H1 (cell line): ENCODE measurements at regions not wholly inside any gene's neighbourhood (a gene's known extent, or its start where the extent isn't known, plus 50 kb on each side); places are given as distances from the start of the nearest gene placed in this dataset.

Source experiments
- CTCF ChIA-PET: fragments of 300-600 bp; sonication (Branson Sonifier 250); formaldehyde crosslinking; loops from one replicate; lab custom pipeline; 2021; ENCODE audit not compliant: partially characterized antibody; lab: Charles Lee
- POLR2A ChIA-PET: fragments of 300-600 bp; sonication (Branson Sonifier 250); formaldehyde crosslinking; loops from one replicate; lab custom pipeline; 2021; ENCODE audit warnings: inconsistent platforms; ENCODE audit not compliant: partially characterized antibody; lab: Charles Lee
- DNase-seq, 2 experiments: peaks; one replicate each; pipeline versions ENCODE4 v3.0.0 to v3.0.0-alpha.2; 2010 to 2022; ENCODE audit warnings: low spot score in 2 of 2, low read depth in 1 of 2, mixed read lengths in 1 of 2
- FAIRE-seq: peaks from 2 replicates; lab custom pipeline; 2011; peaks lifted over from hg19 to GRCh38; lab: Jason Lieb, UNC
- H2AFZ ChIP-seq: 2 replicates; pipeline ENCODE4 v1.8.1; 2012; ENCODE audit warnings: low read length, inconsistent platforms
- H2AK5ac ChIP-seq: 2 replicates; pipeline ENCODE4 v1.6.1; 2013; ENCODE audit warnings: low read depth, low read length
- H2BK120ac ChIP-seq: replicated peaks from 2 replicates; pipeline ENCODE3; 2013; ENCODE audit warnings: low read depth, low read length, inconsistent platforms
- H2BK12ac ChIP-seq: 2 replicates; pipeline ENCODE4 v1.6.1; 2013; ENCODE audit warnings: low read depth, low read length
- H2BK15ac ChIP-seq: 2 replicates; pipeline ENCODE4 v1.6.1; 2013; ENCODE audit warnings: low read length
- H2BK20ac ChIP-seq: 2 replicates; pipeline ENCODE4 v1.6.1; 2013; ENCODE audit warnings: low read length
- H2BK5ac ChIP-seq: 2 replicates; pipeline ENCODE4 v1.6.1; 2013; ENCODE audit warnings: low read depth, low read length
- H3K14ac ChIP-seq: 2 replicates; pipeline ENCODE4 v1.6.1; 2013; ENCODE audit warnings: inconsistent platforms; ENCODE audit not compliant: insufficient read length
- H3K18ac ChIP-seq: 2 replicates; pipeline ENCODE4 v1.6.1; 2013; ENCODE audit warnings: low read length; ENCODE audit errors: extremely low read depth
- H3K23ac ChIP-seq: 2 replicates; pipeline ENCODE4 v1.6.1; 2013; ENCODE audit warnings: inconsistent platforms; ENCODE audit not compliant: insufficient read length
- H3K23me2 ChIP-seq: 2 replicates; pipeline ENCODE4 v1.6.1; 2013; ENCODE audit warnings: low read depth, low read length
- H3K27ac ChIP-seq: 2 replicates; pipeline ENCODE4 v1.6.1; 2011; ENCODE audit warnings: low read depth, low read length, inconsistent platforms
- H3K27me3 ChIP-seq, 4 experiments: replicated peaks in 1 of 4; 1 replicate in 1 of 4; 2 replicates in 3 of 4; pipeline versions ENCODE4 v1.6.1 to v1.8.1; 2011 to 2013; ENCODE audit warnings: low read length in 3 of 4, mild to moderate bottlenecking in 3 of 4, inconsistent platforms in 2 of 4, mixed read lengths in 2 of 4, moderate library complexity in 1 of 4; ENCODE audit not compliant: control insufficient read depth in 3 of 4, insufficient read depth in 3 of 4; ENCODE audit errors: extremely low read depth in 1 of 4
- H3K36me3 ChIP-seq, 4 experiments: 2 replicates each; pipeline versions ENCODE4 v1.6.1 to v1.8.1; 2011 to 2013; ENCODE audit warnings: mild to moderate bottlenecking in 4 of 4, low read length in 3 of 4, moderate library complexity in 2 of 4, control low read depth in 1 of 4, inconsistent platforms in 1 of 4; ENCODE audit not compliant: insufficient read depth in 4 of 4, control insufficient read depth in 2 of 4
- H3K4ac ChIP-seq: replicated peaks from 2 replicates; pipeline ENCODE3; 2013; ENCODE audit warnings: low read length, low read depth, mixed read lengths, inconsistent platforms; ENCODE audit not compliant: insufficient read length
- H3K4me1 ChIP-seq, 4 experiments: replicated peaks in 1 of 4; 1 replicate in 1 of 4; 2 replicates in 3 of 4; pipeline versions ENCODE4 v1.6.1 to v1.8.1; 2011 to 2013; ENCODE audit warnings: low read length in 3 of 4, inconsistent platforms in 2 of 4, mixed read lengths in 1 of 4; ENCODE audit not compliant: insufficient read depth in 4 of 4, control insufficient read depth in 3 of 4
- H3K4me2 ChIP-seq, 2 experiments: 2 replicates each; pipeline versions ENCODE4 v1.6.1 to v1.8.1; 2011 to 2013; ENCODE audit warnings: low read depth in 2 of 2, low read length in 2 of 2, control low read depth in 1 of 2, inconsistent platforms in 1 of 2, mild to moderate bottlenecking in 1 of 2; ENCODE audit not compliant: insufficient read depth in 1 of 2
- H3K4me3 ChIP-seq, 4 experiments: fragments of 200-600, 300-600 bp in 1 of 4; sonication (generic), shearing (Covaris generic), sonication (Bioruptor Twin) in 1 of 4; 2 replicates each; pipeline versions ENCODE4 v1.5.1 to v1.8.1; 2011 to 2016; ENCODE audit warnings: low read length in 4 of 4, low read depth in 3 of 4, control low read depth in 2 of 4, inconsistent platforms in 2 of 4, mild to moderate bottlenecking in 2 of 4, mixed read lengths in 1 of 4, moderate library complexity in 1 of 4; ENCODE audit not compliant: insufficient read depth in 2 of 4; ENCODE audit errors: extremely low read depth in 1 of 4
- H3K56ac ChIP-seq: replicated peaks from 2 replicates; pipeline ENCODE3; 2013; ENCODE audit warnings: low read depth, mild to moderate bottlenecking, mixed read lengths, low read length, inconsistent platforms; ENCODE audit not compliant: insufficient read length
- H3K79me1 ChIP-seq: 2 replicates; pipeline ENCODE4 v1.6.1; 2013; ENCODE audit warnings: low read depth, low read length, control low read depth
- H3K79me2 ChIP-seq, 2 experiments: 2 replicates each; pipeline versions ENCODE4 v1.6.1 to v1.8.1; 2012 to 2013; ENCODE audit warnings: low read length in 2 of 2, mild to moderate bottlenecking in 2 of 2, inconsistent platforms in 1 of 2; ENCODE audit not compliant: insufficient read depth in 2 of 2, control insufficient read depth in 1 of 2
- H3K9ac ChIP-seq, 4 experiments: replicated peaks in 1 of 4; 1 replicate in 1 of 4; 2 replicates in 3 of 4; pipeline versions ENCODE4 v1.6.1 to v1.8.1; 2011 to 2013; ENCODE audit warnings: low read depth in 3 of 4, low read length in 3 of 4, control low read depth in 2 of 4, mild to moderate bottlenecking in 2 of 4, moderate library complexity in 2 of 4, inconsistent platforms in 1 of 4; ENCODE audit errors: extremely low read depth in 1 of 4
- H3K9me3 ChIP-seq, 2 experiments: 2 replicates each; pipeline versions ENCODE4 v1.6.1 to v1.8.1; 2012 to 2013; ENCODE audit warnings: mild to moderate bottlenecking in 2 of 2, moderate library complexity in 2 of 2, control low read depth in 1 of 2, inconsistent platforms in 1 of 2, low read depth in 1 of 2, low read length in 1 of 2, mixed read lengths in 1 of 2; ENCODE audit not compliant: insufficient read depth in 2 of 2
- H4K20me1 ChIP-seq, 2 experiments: replicated peaks in 1 of 2; 2 replicates each; pipeline versions ENCODE3 to v1.8.1; 2011 to 2013; ENCODE audit warnings: inconsistent platforms in 2 of 2, low read length in 2 of 2, mild to moderate bottlenecking in 1 of 2; ENCODE audit not compliant: insufficient read depth in 2 of 2, control insufficient read depth in 1 of 2
- H4K5ac ChIP-seq: 2 replicates; pipeline ENCODE4 v1.6.1; 2013; ENCODE audit warnings: low read length, low read depth, mixed read lengths, inconsistent platforms; ENCODE audit not compliant: insufficient read length
- H4K8ac ChIP-seq: 2 replicates; pipeline ENCODE4 v1.8.0; 2013; ENCODE audit warnings: mild to moderate bottlenecking, moderate library complexity, low read length, inconsistent platforms; ENCODE audit not compliant: insufficient read depth; ENCODE audit errors: extremely low read depth
- H4K91ac ChIP-seq: replicated peaks from 2 replicates; pipeline ENCODE3; 2013; ENCODE audit warnings: low read length, mixed read lengths, inconsistent platforms; ENCODE audit not compliant: insufficient read length
- BRCA1 ChIP-seq: IDR thresholded peaks from 2 replicates; pipeline ENCODE4 v1.6.1; 2012; ENCODE audit warnings: low read depth, low read length, improper control_type of control experiment
- CTCF ChIP-seq, 3 experiments: IDR thresholded peaks; 1 replicate in 2 of 3; 2 replicates in 1 of 3; pipeline versions ENCODE4 v1.5.1 to v1.6.1; 2011; ENCODE audit warnings: low read length in 3 of 3, mild to moderate bottlenecking in 3 of 3, inconsistent platforms in 2 of 3, low read depth in 1 of 3, moderate library complexity in 1 of 3; ENCODE audit not compliant: insufficient read depth in 1 of 3; ENCODE audit errors: control extremely low read depth in 1 of 3
- EZH2 ChIP-seq: fragments of 200-600 bp; sonication (generic); IDR thresholded peaks from 2 replicates; pipeline ENCODE4 v1.7.1; 2012; ENCODE audit warnings: low read depth, mild to moderate bottlenecking, moderate library complexity, low read length, inconsistent platforms; ENCODE audit not compliant: severe bottlenecking
- NANOG ChIP-seq: IDR thresholded peaks from 2 replicates; pipeline ENCODE4 v1.6.1; 2011; ENCODE audit warnings: low read length, low read depth, mild to moderate bottlenecking, inconsistent platforms; ENCODE audit not compliant: insufficient read depth, poor library complexity, severe bottlenecking
- NRF1 ChIP-seq: IDR thresholded peaks from 2 replicates; pipeline ENCODE4 v1.6.1; 2011; ENCODE audit warnings: mild to moderate bottlenecking, low read depth, low read length, improper control_type of control experiment
- RAD21 ChIP-seq, 2 experiments: IDR thresholded peaks in 1 of 2; conservative IDR thresholded peaks in 1 of 2; 2 replicates each; pipeline ENCODE4 v1.6.1; 2011; ENCODE audit warnings: low read depth in 2 of 2, low read length in 2 of 2, improper control_type of control experiment in 1 of 2, inconsistent platforms in 1 of 2, mild to moderate bottlenecking in 1 of 2, moderate library complexity in 1 of 2
- SUZ12 ChIP-seq: fragments of 200-600 bp; sonication (generic); IDR thresholded peaks from 2 replicates; pipeline ENCODE4 v1.6.1; 2012; ENCODE audit warnings: mild to moderate bottlenecking, inconsistent platforms, low read length, moderate library complexity, mixed read lengths
- TAF7 ChIP-seq: optimal IDR thresholded peaks from 2 replicates; pipeline ENCODE3; 2011; ENCODE audit warnings: low read depth, mild to moderate bottlenecking, inconsistent platforms, low read length, moderate library complexity, borderline replicate concordance
- WGBS, 2 experiments: shearing (Covaris generic) in 1 of 2; methylation state at CpG; one replicate each; pipeline versions ENCODE4 v1.1.6 to v1.1.7; 2013 to 2015; ENCODE audit warnings: low lambda C conversion rate in 2 of 2, mixed read lengths in 2 of 2, inconsistent platforms in 1 of 2, low coverage in 1 of 2, missing lambda C conversion rate in 1 of 2; ENCODE audit not compliant: insufficient replicate concordance in 2 of 2, insufficient coverage in 1 of 2, insufficient read length in 1 of 2; ENCODE audit errors: extremely low coverage in 1 of 2, missing lambda C conversion rate in 1 of 2; 5-methylcytosine and 5-hydroxymethylcytosine counted together

GRCh38 chr5:112597831-112598230 lies 139.9 kb upstream of the APC start:
- Histone ChIP-seq H3K4me1 (no peaks in the 10 kb centered on the region), H4K8ac (no peak overlapping the region), H3K79me1 (no peaks in the 10 kb centered on the region), H4K5ac (no peak overlapping the region), H3K79me2 (no peaks in the 10 kb centered on the region), H2BK15ac (no peak overlapping the region), H3K9me3 (no peaks in the 10 kb centered on the region), H2BK20ac (no peak overlapping the region), H3K4me2 (no peak overlapping the region), H2BK12ac (no peak overlapping the region), H3K4ac (no peak overlapping the region), H2BK5ac (no peak overlapping the region), H3K27me3 (no peaks in the 10 kb centered on the region; a peak in 1 of 7 replicates), H3K56ac (no peak overlapping the region), H2BK120ac (no peak overlapping the region), H3K18ac (no peak overlapping the region), H4K91ac (no peak overlapping the region), H3K36me3 (no peaks in the 10 kb centered on the region), H3K27ac (no peak overlapping the region), H4K20me1 (no peaks in the 10 kb centered on the region), H3K9ac (no peak overlapping the region), H3K23me2 (no peaks in the 10 kb centered on the region), H2AFZ (no peak overlapping the region), H2AK5ac (no peak overlapping the region), H3K4me3 (no peak overlapping the region), H3K14ac (no peak overlapping the region), H3K23ac (no peak overlapping the region)
- ChIA-PET CTCF (interaction anchor here (0.9 to 2.0 kb wide), 4 partner anchors 8 to 46 kb away, joined by 3 to 8 read pairs (median 4); no protein-coding TSS in a partner anchor), POLR2A (no interaction called here)
- WGBS, 2 experiments = 96% methylated on average over 1 of the region's 1 CpG; no CpG with 5 or more reads in 1 of the 2 experiments
- DNase-seq = no peak
- no peak for FAIRE-seq
- TF ChIP-seq EZH2 = no peak
- no peak for TF ChIP-seq RAD21 (IDR thresholded peaks at IDR 0.05 in 1 of 2, conservative IDR thresholded peaks at IDR 0.05 in 1 of 2; ENCODE audit: low read depth in 2 of 2, low read length in 2 of 2)
- TF ChIP-seq SUZ12 = no peak
- no peak for TF ChIP-seq BRCA1
- no peak for TF ChIP-seq TAF7
- no peak for TF ChIP-seq CTCF (IDR thresholded peaks at IDR 0.05; ENCODE audit: control extremely low read depth in 1 of 3, insufficient read depth in 1 of 3, low read depth in 1 of 3, low read length in 3 of 3)
- TF ChIP-seq NRF1 = no peak
- no peak for TF ChIP-seq NANOG
